H1 (cell line): ENCODE measurements at regions not wholly inside any gene's neighbourhood (a gene's known extent, or its start where the extent isn't known, plus 50 kb on each side); places are given as distances from the start of the nearest gene placed in this dataset.

Experiments used
- CTCF ChIA-PET: fragments of 300-600 bp; sonication (Branson Sonifier 250); formaldehyde crosslinking; loops from one replicate; lab custom pipeline; 2021; ENCODE audit not compliant: partially characterized antibody; lab: Charles Lee
- POLR2A ChIA-PET: fragments of 300-600 bp; sonication (Branson Sonifier 250); formaldehyde crosslinking; loops from one replicate; lab custom pipeline; 2021; ENCODE audit warnings: inconsistent platforms; ENCODE audit not compliant: partially characterized antibody; lab: Charles Lee
- DNase-seq, 2 experiments: peaks; one replicate each; pipeline versions ENCODE4 v3.0.0 to v3.0.0-alpha.2; 2010 to 2022; ENCODE audit warnings: low spot score in 2 of 2, low read depth in 1 of 2, mixed read lengths in 1 of 2
- FAIRE-seq: peaks from 2 replicates; lab custom pipeline; 2011; peaks lifted over from hg19 to GRCh38; lab: Jason Lieb, UNC
- H2AFZ ChIP-seq: 2 replicates; pipeline ENCODE4 v1.8.1; 2012; ENCODE audit warnings: low read length, inconsistent platforms
- H2AK5ac ChIP-seq: 2 replicates; pipeline ENCODE4 v1.6.1; 2013; ENCODE audit warnings: low read depth, low read length
- H2BK120ac ChIP-seq: replicated peaks from 2 replicates; pipeline ENCODE3; 2013; ENCODE audit warnings: low read depth, low read length, inconsistent platforms
- H2BK12ac ChIP-seq: 2 replicates; pipeline ENCODE4 v1.6.1; 2013; ENCODE audit warnings: low read depth, low read length
- H2BK15ac ChIP-seq: 2 replicates; pipeline ENCODE4 v1.6.1; 2013; ENCODE audit warnings: low read length
- H2BK20ac ChIP-seq: 2 replicates; pipeline ENCODE4 v1.6.1; 2013; ENCODE audit warnings: low read length
- H2BK5ac ChIP-seq: 2 replicates; pipeline ENCODE4 v1.6.1; 2013; ENCODE audit warnings: low read depth, low read length
- H3K14ac ChIP-seq: 2 replicates; pipeline ENCODE4 v1.6.1; 2013; ENCODE audit warnings: inconsistent platforms; ENCODE audit not compliant: insufficient read length
- H3K18ac ChIP-seq: 2 replicates; pipeline ENCODE4 v1.6.1; 2013; ENCODE audit warnings: low read length; ENCODE audit errors: extremely low read depth
- H3K23ac ChIP-seq: 2 replicates; pipeline ENCODE4 v1.6.1; 2013; ENCODE audit warnings: inconsistent platforms; ENCODE audit not compliant: insufficient read length
- H3K23me2 ChIP-seq: 2 replicates; pipeline ENCODE4 v1.6.1; 2013; ENCODE audit warnings: low read depth, low read length
- H3K27ac ChIP-seq: 2 replicates; pipeline ENCODE4 v1.6.1; 2011; ENCODE audit warnings: low read depth, low read length, inconsistent platforms
- H3K27me3 ChIP-seq, 4 experiments: replicated peaks in 1 of 4; 1 replicate in 1 of 4; 2 replicates in 3 of 4; pipeline versions ENCODE4 v1.6.1 to v1.8.1; 2011 to 2013; ENCODE audit warnings: low read length in 3 of 4, mild to moderate bottlenecking in 3 of 4, inconsistent platforms in 2 of 4, mixed read lengths in 2 of 4, moderate library complexity in 1 of 4; ENCODE audit not compliant: control insufficient read depth in 3 of 4, insufficient read depth in 3 of 4; ENCODE audit errors: extremely low read depth in 1 of 4
- H3K36me3 ChIP-seq, 4 experiments: 2 replicates each; pipeline versions ENCODE4 v1.6.1 to v1.8.1; 2011 to 2013; ENCODE audit warnings: mild to moderate bottlenecking in 4 of 4, low read length in 3 of 4, moderate library complexity in 2 of 4, control low read depth in 1 of 4, inconsistent platforms in 1 of 4; ENCODE audit not compliant: insufficient read depth in 4 of 4, control insufficient read depth in 2 of 4
- H3K4ac ChIP-seq: replicated peaks from 2 replicates; pipeline ENCODE3; 2013; ENCODE audit warnings: low read length, low read depth, mixed read lengths, inconsistent platforms; ENCODE audit not compliant: insufficient read length
- H3K4me1 ChIP-seq, 4 experiments: replicated peaks in 1 of 4; 1 replicate in 1 of 4; 2 replicates in 3 of 4; pipeline versions ENCODE4 v1.6.1 to v1.8.1; 2011 to 2013; ENCODE audit warnings: low read length in 3 of 4, inconsistent platforms in 2 of 4, mixed read lengths in 1 of 4; ENCODE audit not compliant: insufficient read depth in 4 of 4, control insufficient read depth in 3 of 4
- H3K4me2 ChIP-seq, 2 experiments: 2 replicates each; pipeline versions ENCODE4 v1.6.1 to v1.8.1; 2011 to 2013; ENCODE audit warnings: low read depth in 2 of 2, low read length in 2 of 2, control low read depth in 1 of 2, inconsistent platforms in 1 of 2, mild to moderate bottlenecking in 1 of 2; ENCODE audit not compliant: insufficient read depth in 1 of 2
- H3K4me3 ChIP-seq, 4 experiments: fragments of 200-600, 300-600 bp in 1 of 4; sonication (generic), shearing (Covaris generic), sonication (Bioruptor Twin) in 1 of 4; 2 replicates each; pipeline versions ENCODE4 v1.5.1 to v1.8.1; 2011 to 2016; ENCODE audit warnings: low read length in 4 of 4, low read depth in 3 of 4, control low read depth in 2 of 4, inconsistent platforms in 2 of 4, mild to moderate bottlenecking in 2 of 4, mixed read lengths in 1 of 4, moderate library complexity in 1 of 4; ENCODE audit not compliant: insufficient read depth in 2 of 4; ENCODE audit errors: extremely low read depth in 1 of 4
- H3K56ac ChIP-seq: replicated peaks from 2 replicates; pipeline ENCODE3; 2013; ENCODE audit warnings: low read depth, mild to moderate bottlenecking, mixed read lengths, low read length, inconsistent platforms; ENCODE audit not compliant: insufficient read length
- H3K79me1 ChIP-seq: 2 replicates; pipeline ENCODE4 v1.6.1; 2013; ENCODE audit warnings: low read depth, low read length, control low read depth
- H3K79me2 ChIP-seq, 2 experiments: 2 replicates each; pipeline versions ENCODE4 v1.6.1 to v1.8.1; 2012 to 2013; ENCODE audit warnings: low read length in 2 of 2, mild to moderate bottlenecking in 2 of 2, inconsistent platforms in 1 of 2; ENCODE audit not compliant: insufficient read depth in 2 of 2, control insufficient read depth in 1 of 2
- H3K9ac ChIP-seq, 4 experiments: replicated peaks in 1 of 4; 1 replicate in 1 of 4; 2 replicates in 3 of 4; pipeline versions ENCODE4 v1.6.1 to v1.8.1; 2011 to 2013; ENCODE audit warnings: low read depth in 3 of 4, low read length in 3 of 4, control low read depth in 2 of 4, mild to moderate bottlenecking in 2 of 4, moderate library complexity in 2 of 4, inconsistent platforms in 1 of 4; ENCODE audit errors: extremely low read depth in 1 of 4
- H3K9me3 ChIP-seq, 2 experiments: 2 replicates each; pipeline versions ENCODE4 v1.6.1 to v1.8.1; 2012 to 2013; ENCODE audit warnings: mild to moderate bottlenecking in 2 of 2, moderate library complexity in 2 of 2, control low read depth in 1 of 2, inconsistent platforms in 1 of 2, low read depth in 1 of 2, low read length in 1 of 2, mixed read lengths in 1 of 2; ENCODE audit not compliant: insufficient read depth in 2 of 2
- H4K20me1 ChIP-seq, 2 experiments: replicated peaks in 1 of 2; 2 replicates each; pipeline versions ENCODE3 to v1.8.1; 2011 to 2013; ENCODE audit warnings: inconsistent platforms in 2 of 2, low read length in 2 of 2, mild to moderate bottlenecking in 1 of 2; ENCODE audit not compliant: insufficient read depth in 2 of 2, control insufficient read depth in 1 of 2
- H4K5ac ChIP-seq: 2 replicates; pipeline ENCODE4 v1.6.1; 2013; ENCODE audit warnings: low read length, low read depth, mixed read lengths, inconsistent platforms; ENCODE audit not compliant: insufficient read length
- H4K8ac ChIP-seq: 2 replicates; pipeline ENCODE4 v1.8.0; 2013; ENCODE audit warnings: mild to moderate bottlenecking, moderate library complexity, low read length, inconsistent platforms; ENCODE audit not compliant: insufficient read depth; ENCODE audit errors: extremely low read depth
- H4K91ac ChIP-seq: replicated peaks from 2 replicates; pipeline ENCODE3; 2013; ENCODE audit warnings: low read length, mixed read lengths, inconsistent platforms; ENCODE audit not compliant: insufficient read length
- HDAC6 ChIP-seq: IDR thresholded peaks from one replicate; pipeline ENCODE4 v1.7.1; 2012; ENCODE audit warnings: low read depth, mild to moderate bottlenecking, inconsistent platforms, low read length, moderate library complexity
- POLR2A ChIP-seq, 2 experiments: IDR thresholded peaks; 1 replicate in 1 of 2; 2 replicates in 1 of 2; pipeline ENCODE4 v1.6.1; 2011; ENCODE audit warnings: low read depth in 2 of 2, low read length in 2 of 2, mild to moderate bottlenecking in 2 of 2; ENCODE audit errors: control extremely low read depth in 1 of 2
- RNF2 ChIP-seq: fragments of 200-900, 300-1000 bp; sonication (generic); IDR thresholded peaks from 2 replicates; pipeline ENCODE4 v1.7.1; 2016; ENCODE audit warnings: borderline replicate concordance, low read depth, mild to moderate bottlenecking, antibody characterized with exemption, low read length; ENCODE audit not compliant: poor library complexity, severe bottlenecking; ENCODE audit errors: missing control alignments
- TEAD4 ChIP-seq: IDR thresholded peaks from 2 replicates; pipeline ENCODE4 v1.6.1; 2012; ENCODE audit warnings: low read depth, low read length, inconsistent platforms, mixed read lengths
- YY1 ChIP-seq: IDR thresholded peaks from 2 replicates; pipeline ENCODE4 v1.6.1; 2011; ENCODE audit warnings: low read depth, mild to moderate bottlenecking, low read length
- WGBS, 2 experiments: shearing (Covaris generic) in 1 of 2; methylation state at CpG; one replicate each; pipeline versions ENCODE4 v1.1.6 to v1.1.7; 2013 to 2015; ENCODE audit warnings: low lambda C conversion rate in 2 of 2, mixed read lengths in 2 of 2, inconsistent platforms in 1 of 2, low coverage in 1 of 2, missing lambda C conversion rate in 1 of 2; ENCODE audit not compliant: insufficient replicate concordance in 2 of 2, insufficient coverage in 1 of 2, insufficient read length in 1 of 2; ENCODE audit errors: extremely low coverage in 1 of 2, missing lambda C conversion rate in 1 of 2; 5-methylcytosine and 5-hydroxymethylcytosine counted together

- no peak for DNase-seq
- no peaks in the 10 kb centered on the region for H3K9me3 ChIP-seq
- no peak overlapping the region for H2BK20ac ChIP-seq
- POLR2A ChIA-PET, result no interaction called here
- no peak for FAIRE-seq
- no peak overlapping the region for H4K5ac ChIP-seq
- H3K27ac ChIP-seq, result no peak overlapping the region
- H2BK5ac ChIP-seq, result no peak overlapping the region
- CTCF ChIA-PET, result interaction anchor here (1.5 kb wide), 1 partner anchor 21 kb away, joined by 3 read pairs; no protein-coding TSS in a partner anchor
- H3K4ac ChIP-seq, result no peak overlapping the region
- H2BK120ac ChIP-seq, result no peak overlapping the region
- no peak overlapping the region for H2AK5ac ChIP-seq
- H3K36me3 ChIP-seq, result no peaks in the 10 kb centered on the region
- no peak overlapping the region for H2BK15ac ChIP-seq
- no peak overlapping the region for H3K56ac ChIP-seq
- no peak for TF ChIP-seq YY1
- no peak for TF ChIP-seq HDAC6
- no peak for TF ChIP-seq TEAD4
- no peak for TF ChIP-seq RNF2
- TF ChIP-seq POLR2A (IDR thresholded peaks at IDR 0.05; ENCODE audit: control extremely low read depth in 1 of 2, low read depth in 2 of 2, low read length in 2 of 2), result no peak
- H3K23me2 ChIP-seq, result no peaks in the 10 kb centered on the region
- no peak overlapping the region for H3K18ac ChIP-seq
- no peak overlapping the region for H3K9ac ChIP-seq
- H3K79me1 ChIP-seq, result no peaks in the 10 kb centered on the region
- peaks cover 0 to 1% (median 0%) of the 10 kb centered on the region in 4 experiments; a peak in 1 of 7 replicates for H3K27me3 ChIP-seq
- no peak overlapping the region for H2AFZ ChIP-seq
- no peaks in the 10 kb centered on the region for H4K20me1 ChIP-seq
- no peak overlapping the region for H3K4me3 ChIP-seq
- no peak overlapping the region for H3K14ac ChIP-seq
- no peaks in the 10 kb centered on the region for H3K4me1 ChIP-seq
- H2BK12ac ChIP-seq, result no peak overlapping the region
- H4K91ac ChIP-seq, result no peak overlapping the region
- WGBS, 2 experiments, result 94% methylated on average over 4 of the region's 4 CpGs; no CpG with 5 or more reads in 1 of the 2 experiments
- H3K4me2 ChIP-seq, result no peak overlapping the region
- no peak overlapping the region for H4K8ac ChIP-seq
- no peaks in the 10 kb centered on the region for H3K79me2 ChIP-seq
- no peak overlapping the region for H3K23ac ChIP-seq
Observed at GRCh38 chr6:47416396-47417345, 60.9 kb upstream of the CD2AP start.
